ENCODE measurements at regions not wholly inside any gene's neighbourhood (a gene's known extent, or its start where the extent isn't known, plus 50 kb on each side); places are given as distances from the start of the nearest gene placed in this dataset.
"Not testable (repeated sequence)": the region's sequence is repeated elsewhere in the genome, so short reads cannot be mapped to it uniquely, and the experiment has no call there.

DNA sequence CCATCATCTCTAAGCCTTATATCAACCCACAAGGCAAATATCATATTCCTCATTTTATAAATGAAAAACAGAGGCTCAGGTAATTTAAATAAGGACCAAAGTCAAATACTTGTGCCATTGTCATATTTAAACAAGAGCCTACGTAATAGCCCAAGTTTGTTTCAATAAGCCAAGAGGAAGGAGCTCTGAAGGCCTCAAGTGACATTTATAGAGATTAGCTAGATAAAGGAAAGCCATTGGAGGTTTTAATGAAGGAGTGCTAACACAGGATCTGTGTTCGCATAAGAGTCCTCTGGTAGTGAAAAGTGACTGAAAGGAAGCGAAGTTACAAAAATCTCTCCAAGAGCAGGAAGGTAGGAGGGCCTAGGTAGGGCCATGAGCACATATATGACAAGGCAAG lies 384.9 kb upstream of the NOCT start:
- no peak overlapping the region for H3K27ac ChIP-seq
- TF ChIP-seq, protein P1, sequence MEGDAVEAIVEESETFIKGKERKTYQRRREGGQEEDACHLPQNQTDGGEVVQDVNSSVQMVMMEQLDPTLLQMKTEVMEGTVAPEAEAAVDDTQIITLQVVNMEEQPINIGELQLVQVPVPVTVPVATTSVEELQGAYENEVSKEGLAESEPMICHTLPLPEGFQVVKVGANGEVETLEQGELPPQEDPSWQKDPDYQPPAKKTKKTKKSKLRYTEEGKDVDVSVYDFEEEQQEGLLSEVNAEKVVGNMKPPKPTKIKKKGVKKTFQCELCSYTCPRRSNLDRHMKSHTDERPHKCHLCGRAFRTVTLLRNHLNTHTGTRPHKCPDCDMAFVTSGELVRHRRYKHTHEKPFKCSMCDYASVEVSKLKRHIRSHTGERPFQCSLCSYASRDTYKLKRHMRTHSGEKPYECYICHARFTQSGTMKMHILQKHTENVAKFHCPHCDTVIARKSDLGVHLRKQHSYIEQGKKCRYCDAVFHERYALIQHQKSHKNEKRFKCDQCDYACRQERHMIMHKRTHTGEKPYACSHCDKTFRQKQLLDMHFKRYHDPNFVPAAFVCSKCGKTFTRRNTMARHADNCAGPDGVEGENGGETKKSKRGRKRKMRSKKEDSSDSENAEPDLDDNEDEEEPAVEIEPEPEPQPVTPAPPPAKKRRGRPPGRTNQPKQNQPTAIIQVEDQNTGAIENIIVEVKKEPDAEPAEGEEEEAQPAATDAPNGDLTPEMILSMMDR (conservative IDR thresholded peaks at IDR 0.05), result no peak

DNA sequence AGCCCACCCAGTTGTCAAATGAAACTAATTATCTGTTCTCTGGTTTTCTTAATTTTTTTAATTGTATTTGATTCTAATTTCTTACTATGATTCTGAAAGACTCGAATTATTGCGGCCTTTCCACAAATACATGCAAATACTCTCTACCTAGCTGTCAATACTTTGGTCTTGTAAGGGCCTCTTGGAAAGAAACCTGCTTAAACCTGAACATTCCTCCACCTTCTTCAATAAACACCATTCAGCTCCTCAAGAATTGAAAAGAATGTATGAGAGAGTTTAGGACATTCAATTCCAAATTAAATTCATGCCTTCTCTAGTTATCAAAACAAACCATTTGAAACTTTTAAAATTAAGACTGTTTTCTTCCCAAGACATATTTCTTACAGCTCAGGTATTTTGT lies 385.9 kb upstream of the NOCT start:
- H3K27ac ChIP-seq, result no peak overlapping the region
- TF ChIP-seq, protein P1 (conservative IDR thresholded peaks at IDR 0.05), result no peak

DNA sequence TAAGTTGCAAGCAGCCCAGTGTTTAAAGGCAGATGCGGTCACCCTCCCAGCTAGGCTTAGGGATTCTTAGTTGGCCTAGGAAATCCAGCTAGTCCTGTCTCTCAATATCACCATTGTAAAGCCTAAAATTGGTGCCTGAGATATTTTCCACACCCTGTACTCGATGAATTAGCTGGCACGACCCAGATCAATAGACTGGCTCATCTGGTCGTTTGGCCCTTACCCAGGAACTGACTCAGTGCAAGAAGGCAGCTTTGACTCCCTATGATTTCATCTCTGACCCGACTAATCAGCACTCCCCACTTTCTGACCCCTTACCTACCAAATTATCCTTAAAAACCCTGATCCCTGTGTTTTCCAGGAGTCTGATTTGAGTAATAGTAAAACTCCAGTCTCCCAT lies 384.9 kb upstream of the SLC7A11 start:
- TF ChIP-seq, protein P1 (conservative IDR thresholded peaks at IDR 0.05), result no peak
- no peak overlapping the region for H3K27ac ChIP-seq

DNA sequence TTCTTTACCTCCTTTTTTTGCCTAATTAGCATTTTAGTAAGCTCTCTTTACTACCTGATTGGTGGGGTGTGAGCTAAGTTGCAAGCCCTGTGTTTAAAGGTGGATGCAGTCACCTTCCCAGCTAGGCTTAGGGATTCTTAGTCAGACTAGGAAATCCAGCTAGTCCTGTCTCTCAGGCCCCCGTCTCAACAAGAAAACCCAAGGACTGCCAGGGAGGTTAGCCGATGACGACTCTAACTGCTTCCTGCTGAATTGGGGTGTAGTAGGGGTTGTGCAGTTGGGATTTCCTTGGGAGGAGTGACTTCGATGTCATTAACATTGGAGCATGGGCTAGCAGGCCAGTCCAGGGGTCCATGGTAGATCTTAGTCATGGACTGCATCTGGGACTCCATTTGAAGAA lies 380.2 kb upstream of the SLC7A11 start:
- not testable (repeated sequence) for H3K27ac ChIP-seq

DNA sequence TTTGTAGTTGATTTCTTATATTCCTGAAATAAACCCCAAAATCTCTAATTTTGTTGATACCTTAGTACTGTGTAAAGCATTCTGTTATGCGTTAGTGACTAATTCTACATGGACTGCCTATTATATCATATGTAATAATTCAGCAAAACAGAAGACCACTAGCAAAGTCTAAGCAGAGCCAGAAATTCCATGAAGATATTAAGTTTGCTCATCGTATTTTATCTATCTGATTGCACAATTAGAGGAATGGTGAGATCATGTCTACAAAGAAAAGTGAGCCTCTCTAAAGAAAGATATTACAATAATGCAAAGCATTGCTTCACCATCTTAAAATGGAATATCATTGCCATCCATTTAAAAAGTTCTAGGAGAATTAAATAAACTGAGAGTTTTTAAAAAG lies 374.6 kb upstream of the SLC7A11 start:
- TF ChIP-seq, protein P1 (conservative IDR thresholded peaks at IDR 0.05), result no peak
- H3K27ac ChIP-seq, result no peak overlapping the region

DNA sequence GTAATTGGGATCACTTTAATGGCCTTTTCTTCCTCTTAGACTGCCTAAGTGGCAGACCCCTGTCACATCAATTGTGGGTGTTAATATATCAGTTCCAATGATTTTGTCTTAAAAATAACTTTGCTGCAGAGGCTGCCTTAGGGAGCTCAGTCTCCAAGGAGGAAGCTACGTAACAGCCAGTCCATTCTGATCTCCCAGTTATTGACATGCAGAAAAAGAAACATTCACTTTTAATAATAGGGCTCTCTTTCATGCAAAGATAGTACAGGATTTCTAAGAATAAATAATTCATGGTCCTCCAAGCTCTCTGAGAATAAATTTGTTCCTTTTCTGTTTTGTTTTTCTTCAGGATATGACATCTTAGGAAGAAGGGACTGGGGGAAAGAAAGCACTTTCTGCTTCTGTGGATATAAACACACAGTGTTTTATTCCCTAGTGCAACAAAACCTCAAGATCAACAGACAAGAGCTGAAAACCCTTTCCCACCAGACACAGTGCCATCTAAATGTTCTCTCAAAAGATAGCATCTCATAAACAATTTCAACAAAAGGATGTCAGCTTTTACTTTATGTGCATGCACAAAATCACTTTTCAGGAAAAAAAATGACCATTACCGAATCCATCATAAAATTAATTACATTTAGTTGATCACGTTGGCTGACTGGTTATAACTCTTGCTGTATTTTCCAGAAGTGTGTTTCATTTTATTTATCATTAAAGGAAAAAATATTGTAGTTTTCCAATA lies 372.4 kb upstream of the SLC7A11 start:
- H3K27ac ChIP-seq, result no peak overlapping the region

DNA sequence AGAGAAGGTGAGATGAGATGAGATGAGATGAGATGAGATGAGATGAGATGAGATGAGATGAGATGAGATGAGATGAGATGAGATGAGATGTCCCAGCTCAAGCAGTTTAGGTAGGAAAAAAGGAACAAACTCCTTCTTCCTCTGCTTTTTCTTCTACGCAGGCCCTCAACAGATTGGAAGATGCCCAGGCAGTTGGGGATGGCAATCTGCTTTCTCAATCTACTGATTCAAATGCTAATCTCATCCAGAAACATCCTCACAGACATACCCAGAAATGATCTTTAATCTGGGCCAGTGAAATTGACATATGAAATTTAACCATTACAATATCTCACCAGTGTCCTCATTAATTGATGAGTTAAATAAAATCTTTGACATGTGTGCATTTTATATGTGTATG lies 370.3 kb upstream of the SLC7A11 start:
- TF ChIP-seq, protein P1 (conservative IDR thresholded peaks at IDR 0.05), result no peak
- H3K27ac ChIP-seq, result no peak overlapping the region

More for the DNA sequence above, 372.4 kb upstream of the SLC7A11 start:
- TF ChIP-seq, protein P1 (conservative IDR thresholded peaks at IDR 0.05), result no peak

DNA sequence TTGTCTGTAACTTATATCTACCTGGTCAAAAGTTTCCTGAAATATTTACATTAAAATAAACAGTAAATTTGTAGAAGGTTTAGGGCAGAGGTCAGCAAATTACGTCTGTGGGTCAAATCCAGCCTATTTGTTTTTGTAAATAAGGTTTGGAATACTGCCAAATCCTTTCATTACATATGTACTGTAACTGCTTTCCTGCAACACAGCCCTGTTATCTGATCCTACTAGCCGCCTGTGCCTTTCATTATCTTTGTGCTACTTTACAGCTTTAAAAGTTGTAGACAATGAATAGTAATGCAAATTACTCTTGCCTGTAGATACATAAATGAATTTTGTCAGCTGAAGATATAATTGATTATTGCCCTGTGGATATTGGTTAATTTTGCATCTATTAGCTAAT lies 369.6 kb upstream of the SLC7A11 start:
- TF ChIP-seq, protein P1 (conservative IDR thresholded peaks at IDR 0.05), result no peak
- no peak overlapping the region for H3K27ac ChIP-seq

Measured in VCaP (cell line).